Medulla oblongata (tissue), 1 donor: ENCODE measurements at regions not wholly inside any gene's neighbourhood (a gene's known extent, or its start where the extent isn't known, plus 50 kb on each side); places are given as distances from the start of the nearest gene placed in this dataset.
"Not testable (repeated sequence)": the region's sequence is repeated elsewhere in the genome, so short reads cannot be mapped to it uniquely, and the experiment has no call there.

ENCODE experiments used
- DNase-seq: peaks from one replicate; pipeline ENCODE4 v3.0.0-alpha.2; 2015; ENCODE audit errors: extremely low spot score

DNA sequence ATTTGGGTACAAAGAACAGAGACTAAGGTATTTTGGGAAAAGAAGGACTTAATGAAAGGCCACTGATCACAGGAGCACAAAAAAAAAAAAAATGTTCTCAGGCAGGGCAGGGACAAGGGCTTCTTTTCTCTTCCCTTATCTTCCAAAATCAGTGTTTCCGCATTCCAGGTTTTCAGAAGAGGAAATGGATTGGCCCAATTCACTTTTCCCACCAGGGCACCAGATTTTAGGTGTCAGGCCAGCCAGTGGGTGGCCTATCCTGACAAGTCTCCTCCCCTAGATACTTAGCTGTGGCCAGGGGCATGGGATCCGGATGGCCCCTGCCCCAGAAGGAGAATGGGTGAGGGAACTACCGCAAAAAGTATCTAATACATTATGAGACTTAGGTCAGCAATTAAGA lies 88.9 kb upstream of the WAC start:
- no peak for DNase-seq

DNA sequence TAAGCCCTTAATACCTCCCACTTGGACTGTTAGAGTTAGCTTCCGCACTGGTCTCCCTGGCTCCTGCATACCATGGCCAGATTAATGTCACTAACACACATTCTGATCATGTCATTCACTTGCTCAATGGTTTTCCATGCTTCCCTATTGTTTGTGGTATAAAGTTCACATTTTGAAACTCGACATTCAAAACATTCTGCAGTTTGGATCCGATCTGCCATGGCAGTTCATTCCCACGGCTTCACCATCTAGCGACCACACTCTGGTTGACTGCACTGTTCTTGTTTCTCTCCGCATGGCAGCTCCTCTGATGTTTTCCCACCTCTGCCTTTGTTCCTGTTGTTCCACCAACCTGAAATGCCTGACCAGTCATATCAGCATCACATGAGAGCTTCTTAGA lies 87.4 kb upstream of the WAC start:
- no peak for DNase-seq

DNA sequence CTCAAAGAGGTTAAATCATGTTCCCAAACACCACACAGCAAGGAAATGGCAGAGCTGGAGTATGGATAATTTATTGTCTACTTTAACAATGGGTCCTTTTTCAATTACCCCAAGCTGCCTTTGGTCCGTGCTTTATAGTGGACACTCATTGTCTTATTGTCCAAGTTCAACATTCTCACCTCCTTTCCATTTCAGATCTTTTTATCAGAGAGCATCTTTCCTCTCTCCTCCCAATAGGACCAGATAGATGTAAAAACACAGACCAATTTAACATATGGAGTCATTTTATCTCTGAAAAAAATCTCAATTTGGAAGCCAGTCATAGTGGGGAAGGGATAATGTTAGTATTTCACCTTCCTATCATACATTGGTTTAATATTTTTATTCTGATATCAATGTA lies 83.5 kb upstream of the WAC start:
- DNase-seq: no peak

- DNase-seq: no peak
Measured at GRCh38 chr10:28449926-28450325, 83.0 kb upstream of the WAC start.

GRCh38 chr10:28453926-28454325 lies 79.0 kb upstream of the WAC start:
- no peak for DNase-seq

GRCh38 chr10:28457110-28457509 lies 75.8 kb upstream of the WAC start:
- no peak for DNase-seq

DNA sequence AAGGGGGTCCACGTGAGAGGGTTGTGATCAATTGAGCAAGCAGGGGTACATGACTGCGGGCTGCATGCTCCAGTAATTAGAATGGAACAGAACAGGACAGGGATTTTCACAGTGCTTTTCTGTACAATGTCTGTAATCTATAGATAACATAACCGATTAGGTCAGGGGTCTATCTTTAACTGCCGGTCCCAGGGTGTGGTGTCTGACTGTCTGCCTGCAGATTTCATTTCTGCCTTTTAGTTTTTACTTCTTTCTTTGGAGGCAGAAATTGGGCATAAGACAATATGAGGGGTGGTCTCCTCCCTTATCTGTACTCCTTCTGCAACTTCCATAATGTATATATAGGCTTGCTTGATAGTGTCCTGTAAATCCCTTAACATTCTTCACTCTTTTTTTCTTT lies 75.0 kb upstream of the WAC start:
- DNase-seq: not testable (repeated sequence)

DNA sequence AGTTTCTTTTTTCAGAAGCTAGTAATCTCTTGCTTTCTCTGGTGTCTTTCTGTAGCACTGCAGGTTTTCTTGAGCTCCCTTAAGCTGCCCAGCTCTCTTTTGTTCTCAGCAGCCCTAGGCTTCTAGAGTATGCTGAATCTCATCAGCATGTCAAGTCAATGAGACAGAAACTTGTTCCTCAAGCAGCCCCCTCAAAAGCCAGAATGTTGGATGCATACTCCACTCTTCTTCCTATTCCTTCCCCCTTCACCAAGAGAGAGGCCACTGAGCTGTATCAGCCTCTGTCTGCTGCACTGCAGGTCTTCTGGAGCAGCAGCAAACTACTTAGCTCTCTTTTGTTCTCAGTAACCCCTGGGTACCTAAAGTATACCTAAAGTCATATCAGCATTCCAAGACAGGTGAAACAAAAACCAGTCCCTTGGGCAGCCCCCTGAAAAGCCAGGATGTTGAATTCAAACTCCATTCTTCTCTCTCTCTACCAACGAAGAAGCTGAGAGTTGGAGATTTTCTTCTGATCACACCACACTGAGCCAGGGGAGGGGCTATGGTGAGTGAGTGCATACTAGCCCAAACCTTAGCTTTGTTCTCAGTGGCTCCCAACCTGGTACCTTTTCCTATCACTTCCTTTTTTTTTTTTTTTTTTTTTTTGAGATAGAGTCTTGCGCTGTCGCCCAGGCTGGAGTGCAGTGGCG lies 73.3 kb upstream of the WAC start:
- DNase-seq: no peak

DNA sequence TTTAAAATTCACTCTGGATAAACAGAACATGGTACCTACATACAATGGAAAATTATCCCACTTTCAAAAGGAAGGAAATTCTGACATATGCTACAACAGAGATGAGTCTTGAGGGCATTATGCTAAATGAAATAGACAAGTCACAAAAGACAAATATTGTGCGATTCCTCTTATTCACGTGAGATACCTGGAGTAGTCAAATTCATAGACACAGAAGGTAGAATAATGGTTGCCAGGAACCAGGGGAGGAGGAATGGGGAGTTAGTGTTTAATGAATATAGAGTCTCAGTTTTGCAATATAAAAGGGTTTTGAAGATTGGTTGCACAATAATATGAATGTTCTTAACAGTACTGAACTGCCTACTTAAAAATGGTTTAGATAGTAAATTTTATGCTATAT lies 69.8 kb upstream of the WAC start:
- no peak for DNase-seq

DNA sequence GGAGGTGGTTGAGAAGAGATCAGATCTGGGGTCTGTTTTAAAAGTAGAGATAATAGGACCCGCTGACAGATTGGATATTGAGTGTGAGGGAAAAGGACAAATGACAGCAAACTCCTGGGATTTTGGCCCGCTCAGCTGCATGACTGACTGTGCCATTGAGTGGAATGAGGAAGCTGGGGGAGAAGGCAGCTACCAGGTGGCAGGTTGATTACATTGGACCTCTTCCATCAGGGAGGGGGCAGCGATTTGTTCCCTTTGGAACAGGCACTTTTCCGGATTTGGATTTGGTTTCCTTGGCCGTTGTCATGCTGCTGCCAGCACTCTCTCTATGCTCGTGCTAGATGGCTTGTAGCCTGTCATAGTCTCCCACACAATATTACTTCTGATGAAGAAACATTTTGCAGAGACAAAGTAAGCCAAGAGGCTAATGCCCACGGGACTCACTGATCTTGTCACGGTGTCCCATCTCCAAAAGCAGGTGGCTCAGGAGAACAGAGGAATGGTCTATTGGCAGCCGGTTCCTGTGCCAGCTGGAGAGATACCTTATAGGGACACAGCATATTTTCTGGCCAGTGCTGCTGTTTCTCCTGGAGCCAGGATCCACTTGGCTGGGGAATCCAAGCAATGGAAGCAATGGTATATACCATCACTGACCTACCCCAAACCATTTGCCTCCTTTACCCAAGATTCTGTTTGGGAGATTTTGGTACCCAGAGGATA lies 69.1 kb upstream of the WAC start:
- no peak for DNase-seq

GRCh38 chr10:28467615-28468014 lies 65.3 kb upstream of the WAC start:
- DNase-seq: no peak

GRCh38 chr10:28468707-28469483 lies 64.0 kb upstream of the WAC start:
- peak; percentile 19 for DNase-seq

- no peak for DNase-seq
Measured at GRCh38 chr10:28470873-28471651, 61.9 kb upstream of the WAC start.

DNA sequence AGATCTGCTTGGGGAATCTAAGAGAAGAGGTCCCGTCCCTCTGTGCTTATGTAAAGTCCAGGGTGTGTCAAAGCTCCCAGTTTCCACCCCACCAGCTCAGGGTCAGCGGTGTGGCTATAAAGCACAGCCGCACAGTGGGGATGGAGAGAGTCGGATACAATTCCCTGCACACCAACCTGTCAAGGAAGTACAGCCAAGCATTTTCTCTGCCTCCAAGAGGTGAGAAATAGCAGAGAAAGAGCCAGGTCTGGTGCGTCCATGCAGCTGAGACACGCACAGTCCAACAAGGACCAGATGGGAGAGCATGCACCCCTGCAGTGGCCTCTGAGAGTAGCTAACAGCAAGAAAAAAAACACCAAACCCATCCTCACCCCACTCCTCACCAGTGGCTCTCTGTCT lies 61.3 kb upstream of the WAC start:
- no peak for DNase-seq

GRCh38 chr10:28478646-28479045 lies 54.3 kb upstream of the WAC start:
- peak; percentile 7 for DNase-seq

DNA sequence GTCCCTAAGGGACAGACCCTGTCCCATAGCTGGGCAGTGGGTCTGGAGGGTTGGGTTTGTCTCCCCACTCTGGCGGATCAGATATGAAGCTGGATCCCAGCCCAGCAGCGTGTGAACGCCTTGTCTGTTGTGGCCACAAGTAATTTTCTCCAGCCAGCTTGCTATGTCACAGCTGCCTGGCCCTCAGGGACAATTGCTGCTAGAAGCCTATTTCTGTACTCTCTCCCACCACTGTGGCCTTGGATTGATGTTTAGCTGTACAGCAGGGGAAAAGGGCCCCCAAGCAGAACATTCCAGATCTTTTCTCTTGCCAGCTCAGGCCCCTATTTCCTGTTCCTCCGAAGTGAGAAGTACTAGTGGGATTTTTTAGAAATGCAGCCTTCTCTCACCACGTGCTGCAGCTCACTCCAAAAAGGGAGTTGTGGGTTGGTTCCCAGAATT lies 53.5 kb upstream of the WAC start:
- no peak for DNase-seq

GRCh38 chr10:28479927-28480627 lies 52.8 kb upstream of the WAC start:
- no peak for DNase-seq

- DNase-seq: no peak
Measured at GRCh38 chr10:28480628-28480965, 52.3 kb upstream of the WAC start.

GRCh38 chr10:28481346-28481745 lies 51.6 kb upstream of the WAC start:
- not testable (repeated sequence) for DNase-seq

DNA sequence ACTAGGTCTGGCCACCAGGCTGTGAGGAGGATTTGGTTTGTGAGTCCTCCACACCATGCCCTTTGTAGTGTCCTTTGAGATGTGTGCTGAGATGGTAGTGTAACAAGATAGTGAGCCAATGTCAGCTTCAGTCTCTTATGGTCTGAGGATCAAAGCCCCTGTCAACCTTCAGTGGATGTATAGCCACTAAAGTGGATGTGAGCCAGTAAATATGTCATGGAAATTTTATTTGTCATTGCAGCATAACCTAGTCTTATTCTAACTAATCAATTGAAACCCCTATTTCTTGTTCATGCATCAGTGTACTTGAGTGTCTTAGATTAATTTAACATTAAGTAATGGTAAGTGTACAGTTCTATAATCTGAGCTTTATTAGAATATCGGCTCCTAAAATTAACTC lies 51.0 kb upstream of the WAC start:
- no peak for DNase-seq
